GM23338 (cell line): ENCODE measurements at regions not wholly inside any gene's neighbourhood (a gene's known extent, or its start where the extent isn't known, plus 50 kb on each side); places are given as distances from the start of the nearest gene placed in this dataset.
A peak's percentile ranks its signal among the peaks of the same experiment; 100 is the strongest.

Experiments
- ATAC-seq: fragments of 200-7000 bp; cut with Tn5 transposase; 3 replicates; pipeline ENCODE4 v1.9.1; 2020
- DNase-seq: peaks from one replicate; pipeline ENCODE4 v3.0.0-alpha.2; 2015; ENCODE audit warnings: low spot score
- H2AFZ ChIP-seq: fragments of 200-600 bp; sonication (generic); 2 replicates; pipeline ENCODE4 v1.8.0; 2016; ENCODE audit warnings: antibody characterized with exemption, mild to moderate bottlenecking, moderate library complexity
- H3F3A ChIP-seq: fragments of 200-600 bp; sonication (generic); replicated peaks from 2 replicates; pipeline ENCODE4 v1.8.0; 2017; ENCODE audit warnings: antibody characterized with exemption, mixed run types, low read depth
- H3K27ac ChIP-seq: fragments of 200-600 bp; sonication (generic); 2 replicates; pipeline ENCODE4 v1.6.1; 2016; ENCODE audit warnings: low read depth
- H3K27me3 ChIP-seq: fragments of 200-600 bp; sonication (generic); 2 replicates; pipeline ENCODE4 v1.8.0; 2016; ENCODE audit warnings: mild to moderate bottlenecking, mixed run types, moderate library complexity; ENCODE audit not compliant: insufficient read depth
- H3K36me3 ChIP-seq: fragments of 200-600 bp; sonication (generic); 2 replicates; pipeline ENCODE4 v1.8.0; 2016; ENCODE audit warnings: mild to moderate bottlenecking; ENCODE audit not compliant: insufficient read depth
- H3K4me1 ChIP-seq: fragments of 200-600 bp; sonication (generic); 2 replicates; pipeline ENCODE4 v1.8.0; 2016; ENCODE audit warnings: mild to moderate bottlenecking, moderate library complexity; ENCODE audit not compliant: insufficient read depth
- H3K4me2 ChIP-seq: fragments of 200-600 bp; sonication (generic); 2 replicates; pipeline ENCODE4 v1.7.1; 2017; ENCODE audit warnings: mixed run types
- H3K4me3 ChIP-seq: fragments of 200-600 bp; sonication (generic); 2 replicates; pipeline ENCODE4 v1.6.1; 2016; ENCODE audit warnings: mixed run types
- H3K79me2 ChIP-seq: fragments of 200-600 bp; sonication (generic); replicated peaks from 2 replicates; pipeline ENCODE4 v1.8.0; 2017; ENCODE audit warnings: mild to moderate bottlenecking; ENCODE audit not compliant: insufficient read depth
- H3K9me2 ChIP-seq: fragments of 200-600 bp; sonication (generic); 2 replicates; pipeline ENCODE4 v1.8.0; 2017; ENCODE audit not compliant: insufficient read depth
- H4K20me1 ChIP-seq: fragments of 200-600 bp; sonication (generic); replicated peaks from 2 replicates; pipeline ENCODE4 v1.8.0; 2017; ENCODE audit warnings: mild to moderate bottlenecking; ENCODE audit not compliant: insufficient read depth
- H3K27ac Mint-ChIP-seq: 2 replicates; pipeline ENCODE4 v1.8.0; 2020; ENCODE audit warnings: inconsistent platforms, mild to moderate bottlenecking, moderate library complexity, mixed read lengths
- H3K27me3 Mint-ChIP-seq: 3 replicates; pipeline ENCODE4 v1.8.0; 2022; ENCODE audit warnings: low read depth, mild to moderate bottlenecking, moderate library complexity, mixed read lengths, inconsistent platforms; ENCODE audit not compliant: insufficient read depth, poor library complexity
- H3K36me3 Mint-ChIP-seq: 3 replicates; pipeline ENCODE4 v1.8.0; 2021; ENCODE audit warnings: low read depth, mild to moderate bottlenecking, inconsistent platforms, moderate library complexity, mixed read lengths
- H3K4me1 Mint-ChIP-seq: 3 replicates; pipeline ENCODE4 v1.8.0; 2020; ENCODE audit warnings: mild to moderate bottlenecking, inconsistent platforms, mixed read lengths
- H3K4me3 Mint-ChIP-seq: 3 replicates; pipeline ENCODE4 v1.8.0; 2021; ENCODE audit warnings: moderate library complexity, mild to moderate bottlenecking, inconsistent platforms, mixed read lengths
- H3K9me3 Mint-ChIP-seq: 3 replicates; pipeline ENCODE4 v1.8.0; 2020; ENCODE audit warnings: moderate library complexity, mild to moderate bottlenecking, inconsistent platforms, mixed read lengths
- CREB1 ChIP-seq: fragments of 250-450 bp; sonication (Bioruptor Pico); IDR thresholded peaks from 2 replicates; pipeline ENCODE4 v1.5.0; 2020; ENCODE audit warnings: low read depth, mild to moderate bottlenecking, moderate library complexity
- CTCF ChIP-seq, 2 experiments: fragments of 200-600 bp in 1 of 2; sonication (generic) in 1 of 2; conservative IDR thresholded peaks; 2 replicates each; pipeline versions ENCODE4 v1.5.1 to v1.6.1; 2016 to 2017; ENCODE audit warnings: antibody characterized with exemption in 2 of 2, low read depth in 2 of 2, mild to moderate bottlenecking in 2 of 2, moderate library complexity in 1 of 2
- EZH2 ChIP-seq: fragments of 200-600 bp; sonication (generic); IDR thresholded peaks from one replicate; pipeline ENCODE4 v1.8.0; 2017; ENCODE audit warnings: antibody characterized with exemption, mild to moderate bottlenecking, low read depth; ENCODE audit not compliant: unreplicated experiment
- JUNB ChIP-seq: IDR thresholded peaks from one replicate; pipeline ENCODE4 v1.6.1; 2016; ENCODE audit warnings: antibody characterized with exemption; ENCODE audit not compliant: unreplicated experiment
- NANOG ChIP-seq: IDR thresholded peaks from 2 replicates; pipeline ENCODE4 v1.6.1; 2016; ENCODE audit warnings: antibody characterized with exemption, borderline replicate concordance
- POLR2AphosphoS5 ChIP-seq: IDR thresholded peaks from 2 replicates; pipeline ENCODE4 v1.6.1; 2016; ENCODE audit warnings: antibody characterized with exemption, low read depth
- REST ChIP-seq: IDR thresholded peaks from one replicate; pipeline ENCODE4 v1.6.1; 2018; ENCODE audit warnings: antibody characterized with exemption; ENCODE audit not compliant: unreplicated experiment
- STAT1 ChIP-seq: IDR thresholded peaks from one replicate; pipeline ENCODE4 v1.6.1; 2016; ENCODE audit warnings: antibody characterized with exemption; ENCODE audit not compliant: unreplicated experiment
- ZNF114 ChIP-seq: fragments of 250-450 bp; sonication (Bioruptor Pico); IDR thresholded peaks from 2 replicates; pipeline ENCODE4 v1.5.0; 2020; ENCODE audit warnings: mild to moderate bottlenecking, moderate library complexity
- ZNF331 ChIP-seq: fragments of 250-450 bp; sonication (Bioruptor Pico); IDR thresholded peaks from 2 replicates; pipeline ENCODE4 v1.5.0; 2020; ENCODE audit warnings: low read depth, mild to moderate bottlenecking, moderate library complexity
- TF ChIP-seq, protein P1 (sequence below): IDR thresholded peaks from 2 replicates; pipeline ENCODE4 v1.6.1; 2016; ENCODE audit warnings: antibody characterized with exemption

DNA sequence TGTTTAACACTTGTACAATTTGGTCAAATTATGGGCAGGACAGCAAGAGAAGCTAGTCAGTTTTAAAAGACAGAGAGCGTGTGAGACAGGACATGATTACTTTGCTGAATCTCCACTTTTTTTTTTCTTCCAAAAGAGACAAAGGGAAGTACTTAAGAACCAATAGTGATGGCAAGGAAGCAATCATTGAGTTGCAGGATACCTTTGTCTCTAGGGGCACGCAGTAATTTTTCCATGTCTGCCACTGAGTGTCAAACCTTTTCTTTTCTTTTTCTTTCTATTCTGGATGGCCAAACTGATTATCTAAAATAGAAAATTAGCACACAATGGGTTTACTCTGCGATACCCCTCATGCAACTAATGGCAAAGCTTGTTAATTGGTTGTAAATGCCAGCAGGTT is 533.0 kb downstream of the PLCL1 start:
- Histone ChIP-seq H3K4me1 (peaks cover 19% of the 10 kb centered on the region), H3K27ac (no peak overlapping the region), H4K20me1 (no peaks in the 10 kb centered on the region), H3K4me2 (peak overlapping the region; percentile 54), H2AFZ (peak overlapping the region; percentile 66; the same call in 1 of the 2 replicates), H3K4me3 (no peak overlapping the region), H3F3A (no peaks in the 10 kb centered on the region), H3K27me3 (no peaks in the 10 kb centered on the region), H3K9me2 (no peaks in the 10 kb centered on the region), H3K36me3 (no peaks in the 10 kb centered on the region), H3K79me2 (no peaks in the 10 kb centered on the region)
- peak; percentile 43 for DNase-seq
- Mint-ChIP-seq H3K9me3 (no peaks in the 10 kb centered on the region), H3K27ac (peak overlapping the region; percentile 82; the same call in 1 of the 2 replicates), H3K4me1 (peaks cover 30% of the 10 kb centered on the region), H3K4me3 (peak overlapping the region; percentile 17; the same call in 1 of the 3 replicates), H3K27me3 (no peaks in the 10 kb centered on the region), H3K36me3 (no peaks in the 10 kb centered on the region)
- TF ChIP-seq ZNF331 (CRISPR knock-in tag) (no peak), STAT1 (no peak), NANOG (peak; percentile 58; the same call in 1 of the 2 replicates)
- ATAC-seq, result peak; percentile 42; the same call in 2 of the 3 replicates

DNA sequence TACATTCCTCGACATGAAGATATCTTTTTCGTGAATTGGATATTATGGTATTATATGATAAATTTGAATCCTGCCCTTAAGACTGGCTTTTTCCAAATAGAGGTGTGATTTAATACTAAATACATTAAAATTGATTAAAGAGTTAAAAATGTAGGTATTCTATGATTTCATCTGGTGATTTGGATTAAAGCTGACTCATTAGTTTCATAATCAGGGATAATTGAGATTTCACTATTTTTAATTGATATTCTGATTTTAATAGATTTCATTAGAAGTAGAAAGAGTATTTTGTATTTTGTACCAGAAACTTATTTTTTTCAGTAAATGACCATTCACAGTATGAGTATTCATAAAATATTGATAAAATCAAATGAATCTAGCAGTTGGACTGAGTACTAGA is 524.1 kb downstream of the PLCL1 start:
- DNase-seq (no peak), ATAC-seq (no peak)
- Histone ChIP-seq H3K79me2 (no peaks in the 10 kb centered on the region), H3K4me1 (no peaks in the 10 kb centered on the region), H3F3A (no peaks in the 10 kb centered on the region), H4K20me1 (no peaks in the 10 kb centered on the region), H3K36me3 (no peaks in the 10 kb centered on the region), H3K27me3 (no peaks in the 10 kb centered on the region), H2AFZ (no peak overlapping the region), H3K4me2 (no peak overlapping the region), H3K27ac (no peak overlapping the region), H3K9me2 (no peaks in the 10 kb centered on the region), H3K4me3 (no peak overlapping the region)
- Mint-ChIP-seq H3K36me3 (no peaks in the 10 kb centered on the region), H3K9me3 (no peaks in the 10 kb centered on the region), H3K4me3 (no peak overlapping the region), H3K4me1 (peaks cover 4% of the 10 kb centered on the region; the same call in 2 of the 3 replicates), H3K27me3 (no peaks in the 10 kb centered on the region), H3K27ac (no peak overlapping the region)
- TF ChIP-seq NANOG (no peak), ZNF114 (CRISPR knock-in tag) (no peak), CTCF (conservative IDR thresholded peaks at IDR 0.05; ENCODE audit: low read depth in 2 of 2) (no peak), STAT1 (no peak), POLR2AphosphoS5 (no peak), CREB1 (CRISPR knock-in tag) (no peak), ZNF331 (CRISPR knock-in tag) (no peak), EZH2 (no peak), REST (no peak), JUNB (no peak)
- TF ChIP-seq, protein P1, sequence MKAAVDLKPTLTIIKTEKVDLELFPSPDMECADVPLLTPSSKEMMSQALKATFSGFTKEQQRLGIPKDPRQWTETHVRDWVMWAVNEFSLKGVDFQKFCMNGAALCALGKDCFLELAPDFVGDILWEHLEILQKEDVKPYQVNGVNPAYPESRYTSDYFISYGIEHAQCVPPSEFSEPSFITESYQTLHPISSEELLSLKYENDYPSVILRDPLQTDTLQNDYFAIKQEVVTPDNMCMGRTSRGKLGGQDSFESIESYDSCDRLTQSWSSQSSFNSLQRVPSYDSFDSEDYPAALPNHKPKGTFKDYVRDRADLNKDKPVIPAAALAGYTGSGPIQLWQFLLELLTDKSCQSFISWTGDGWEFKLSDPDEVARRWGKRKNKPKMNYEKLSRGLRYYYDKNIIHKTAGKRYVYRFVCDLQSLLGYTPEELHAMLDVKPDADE, result no peak
